GM06990 (cell line): ENCODE measurements at regions not wholly inside any gene's neighbourhood (a gene's known extent, or its start where the extent isn't known, plus 50 kb on each side); places are given as distances from the start of the nearest gene placed in this dataset.

Source experiments
- DNase-seq: peaks from one replicate; pipeline ENCODE4 v3.0.0-alpha.2; 2011; ENCODE audit not compliant: insufficient read length; ENCODE audit errors: extremely low read depth
- H3K27me3 ChIP-seq: replicated peaks from 2 replicates; pipeline ENCODE4 v1.6.0; 2011; ENCODE audit warnings: low read length; ENCODE audit not compliant: control insufficient read depth, insufficient read depth
- H3K36me3 ChIP-seq: 2 replicates; pipeline ENCODE4 v1.5.1; 2011; ENCODE audit warnings: low read length; ENCODE audit not compliant: control insufficient read depth, insufficient read depth
- H3K4me3 ChIP-seq: replicated peaks from 2 replicates; pipeline ENCODE4 v1.5.1; 2011; ENCODE audit warnings: low read depth, mild to moderate bottlenecking, control low read depth, low read length
- CTCF ChIP-seq: IDR thresholded peaks from 2 replicates; pipeline ENCODE4 v1.5.1; 2011; ENCODE audit warnings: low read length, control low read depth, mild to moderate bottlenecking, inconsistent platforms; ENCODE audit not compliant: insufficient read depth, poor library complexity, severe bottlenecking

- Histone ChIP-seq H3K27me3 (no peaks in the 10 kb centered on the region), H3K4me3 (no peak overlapping the region), H3K36me3 (no peaks in the 10 kb centered on the region)
- DNase-seq: no peak
- no peak for TF ChIP-seq CTCF
Observed at GRCh38 chr3:159538507-159538906, 450.1 kb upstream of the IL12A start.

- no peak for DNase-seq
- Histone ChIP-seq H3K4me3 (no peak overlapping the region), H3K27me3 (no peaks in the 10 kb centered on the region), H3K36me3 (no peaks in the 10 kb centered on the region)
- TF ChIP-seq CTCF: no peak
Observed at GRCh38 chr3:159540882-159541495, 447.6 kb upstream of the IL12A start.

GRCh38 chr3:159548675-159549335, 439.8 kb upstream of the IL12A start:
- DNase-seq: no peak

GRCh38 chr3:159555205-159555604, 433.4 kb upstream of the IL12A start:
- no peak overlapping the region for H3K4me3 ChIP-seq
- H3K36me3 ChIP-seq: no peaks in the 10 kb centered on the region
- no peaks in the 10 kb centered on the region; the same call in 1 of the 2 replicates for H3K27me3 ChIP-seq
- TF ChIP-seq CTCF: no peak
- DNase-seq: no peak

More at GRCh38 chr3:159548675-159549335, 439.8 kb upstream of the IL12A start:
- TF ChIP-seq CTCF: no peak
- H3K27me3 ChIP-seq: no peaks in the 10 kb centered on the region
- H3K36me3 ChIP-seq: no peaks in the 10 kb centered on the region
- H3K4me3 ChIP-seq: no peak overlapping the region

- no peak for DNase-seq
- Histone ChIP-seq H3K4me3 (no peak overlapping the region), H3K27me3 (no peaks in the 10 kb centered on the region; the same call in 1 of the 2 replicates), H3K36me3 (no peaks in the 10 kb centered on the region)
- no peak for TF ChIP-seq CTCF
Observed at GRCh38 chr3:159559771-159560170, 428.9 kb upstream of the IL12A start.
